Keratinocyte (primary cell): ENCODE measurements at regions not wholly inside any gene's neighbourhood (a gene's known extent, or its start where the extent isn't known, plus 50 kb on each side); places are given as distances from the start of the nearest gene placed in this dataset.

Experiments
- DNase-seq: peaks from one replicate; pipeline ENCODE4 v3.0.0-alpha.2; 2011; ENCODE audit warnings: low read depth, missing footprints, low spot score
- FAIRE-seq: peaks from 2 replicates; lab custom pipeline; 2011; peaks lifted over from hg19 to GRCh38; lab: Jason Lieb, UNC
- H2AFZ ChIP-seq: 2 replicates; pipeline ENCODE4 v1.6.0; 2012; ENCODE audit warnings: low read length, control low read depth, inconsistent platforms; ENCODE audit not compliant: control insufficient read depth
- H3K27ac ChIP-seq: 2 replicates; pipeline ENCODE4 v1.5.1; 2011; ENCODE audit warnings: low read length; ENCODE audit not compliant: control insufficient read depth, insufficient read depth
- H3K27me3 ChIP-seq: 3 replicates; pipeline ENCODE4 v1.6.0; 2011; ENCODE audit warnings: low read length; ENCODE audit not compliant: control insufficient read depth, insufficient read depth; ENCODE audit errors: extremely low read depth
- H3K36me3 ChIP-seq, 2 experiments: 2 replicates in 1 of 2; 3 replicates in 1 of 2; pipeline ENCODE4 v1.5.1; 2011; ENCODE audit warnings: low read length in 2 of 2, mild to moderate bottlenecking in 1 of 2; ENCODE audit not compliant: control insufficient read depth in 2 of 2, insufficient read depth in 2 of 2; ENCODE audit errors: extremely low read depth in 1 of 2
- H3K4me1 ChIP-seq: 3 replicates; pipeline ENCODE4 v1.5.1; 2011; ENCODE audit warnings: low read length; ENCODE audit not compliant: control insufficient read depth, insufficient read depth; ENCODE audit errors: extremely low read depth
- H3K4me2 ChIP-seq: 3 replicates; pipeline ENCODE4 v1.6.0; 2011; ENCODE audit warnings: low read depth, low read length; ENCODE audit not compliant: control insufficient read depth, insufficient read depth; ENCODE audit errors: extremely low read depth
- H3K4me3 ChIP-seq, 3 experiments: fragments of 200-600 bp in 1 of 3; sonication (generic) in 1 of 3; 2 replicates in 2 of 3; 3 replicates in 1 of 3; pipeline ENCODE4 v1.5.1; 2011 to 2016; ENCODE audit warnings: low read length in 3 of 3, mild to moderate bottlenecking in 3 of 3, control low read depth in 2 of 3, inconsistent platforms in 1 of 3, low read depth in 1 of 3, mixed read lengths in 1 of 3, mixed run types in 1 of 3, moderate library complexity in 1 of 3; ENCODE audit not compliant: control insufficient read depth in 2 of 3, insufficient read depth in 2 of 3; ENCODE audit errors: extremely low read depth in 1 of 3
- H3K79me2 ChIP-seq: 2 replicates; pipeline ENCODE4 v1.6.0; 2012; ENCODE audit warnings: low read length; ENCODE audit not compliant: control insufficient read depth, insufficient read depth
- H3K9ac ChIP-seq: 3 replicates; pipeline ENCODE4 v1.6.0; 2011; ENCODE audit warnings: low read length; ENCODE audit not compliant: control insufficient read depth, insufficient read depth; ENCODE audit errors: extremely low read depth
- H3K9me1 ChIP-seq: 3 replicates; pipeline ENCODE4 v1.6.0; 2011; ENCODE audit warnings: low read length; ENCODE audit not compliant: control insufficient read depth, insufficient read depth; ENCODE audit errors: extremely low read depth
- H3K9me3 ChIP-seq: 2 replicates; pipeline ENCODE4 v1.5.1; 2012; ENCODE audit warnings: low read depth, low read length; ENCODE audit not compliant: control insufficient read depth
- H4K20me1 ChIP-seq: 3 replicates; pipeline ENCODE4 v1.6.0; 2011; ENCODE audit warnings: low read length; ENCODE audit not compliant: control insufficient read depth, insufficient read depth; ENCODE audit errors: extremely low read depth
- CTCF ChIP-seq, 3 experiments: IDR thresholded peaks in 1 of 3; conservative IDR thresholded peaks in 1 of 3; optimal IDR thresholded peaks in 1 of 3; 2 replicates in 2 of 3; 3 replicates in 1 of 3; pipeline versions ENCODE3 to v1.5.1; 2011; ENCODE audit warnings: low read length in 3 of 3, mild to moderate bottlenecking in 3 of 3, moderate library complexity in 2 of 3, control low read depth in 1 of 3, inconsistent platforms in 1 of 3; ENCODE audit not compliant: insufficient read depth in 2 of 3; ENCODE audit errors: extremely low read depth in 1 of 3
- EZH2 ChIP-seq: IDR thresholded peaks from one replicate; pipeline ENCODE4 v1.6.1; 2012; ENCODE audit warnings: inconsistent platforms, mild to moderate bottlenecking, low read length, moderate library complexity
- dilution Hi-C: fragments of 300-500 bp; cut with MboI; formaldehyde crosslinking; loops from one replicate; pipeline ENCODE4 v1.7.0; 2020; ENCODE audit warnings: low sequenced_read_pairs; ENCODE audit not compliant: extremely low pct_ligation_motif_present

GRCh38 chr6:113744861-113745260 is 112.3 kb upstream of the MARCKS start:
- DNase-seq (no peak), FAIRE-seq (no peak)

DNA sequence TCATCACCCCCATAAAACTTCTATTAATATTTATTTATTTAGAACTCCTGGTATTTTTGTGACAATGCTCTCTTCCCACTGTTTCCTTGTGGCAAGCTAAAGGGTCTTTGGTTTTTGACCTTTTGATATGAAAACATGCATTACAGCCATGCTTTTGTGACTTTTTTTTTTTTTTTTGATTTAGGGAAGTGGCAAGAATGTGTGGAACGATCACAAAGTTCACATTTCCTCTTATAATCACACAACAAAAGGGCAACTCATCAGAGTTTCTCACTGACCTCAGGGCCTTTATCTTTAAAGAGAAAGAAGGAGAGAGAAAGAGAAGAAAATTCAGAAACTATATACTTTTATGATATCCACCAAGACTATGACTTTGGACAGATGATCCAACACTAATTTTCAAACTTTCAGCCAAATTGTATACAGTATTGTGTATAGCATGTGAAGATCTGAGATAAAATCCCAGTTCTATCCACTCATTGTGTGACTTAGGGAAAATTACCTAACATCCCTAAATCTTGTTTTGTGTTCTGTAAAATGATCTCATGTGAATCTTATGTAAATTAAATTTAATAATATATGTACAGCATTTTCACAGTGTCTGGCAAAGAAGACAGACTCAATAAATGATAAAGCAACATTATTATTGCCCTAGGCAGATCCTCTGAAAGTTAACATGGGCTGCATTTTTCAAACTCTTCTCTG is 106.8 kb upstream of the MARCKS start:
- H3K36me3 ChIP-seq: no peaks in the 10 kb centered on the region
- H3K9me1 ChIP-seq: no peaks in the 10 kb centered on the region
- no peak overlapping the region for H2AFZ ChIP-seq
- H3K4me1 ChIP-seq: no peaks in the 10 kb centered on the region
- no peak overlapping the region for H3K27ac ChIP-seq
- H3K4me2 ChIP-seq: no peak overlapping the region
- no peak for TF ChIP-seq EZH2
- TF ChIP-seq CTCF (optimal IDR thresholded peaks at IDR 0.05 in 1 of 3, IDR thresholded peaks at IDR 0.05 in 1 of 3, conservative IDR thresholded peaks at IDR 0.05 in 1 of 3; ENCODE audit: extremely low read depth in 1 of 3, insufficient read depth in 2 of 3, low read length in 3 of 3): no peak
- no peaks in the 10 kb centered on the region for H3K27me3 ChIP-seq
- no peak overlapping the region for H3K4me3 ChIP-seq
- dilution Hi-C loops: no loop called here
- no peak overlapping the region for H3K9ac ChIP-seq
- FAIRE-seq (no peak), DNase-seq (no peak)
- no peaks in the 10 kb centered on the region for H3K79me2 ChIP-seq
- no peaks in the 10 kb centered on the region for H4K20me1 ChIP-seq
- H3K9me3 ChIP-seq: no peaks in the 10 kb centered on the region

More at GRCh38 chr6:113744861-113745260, 112.3 kb upstream of the MARCKS start:
- Histone ChIP-seq H3K4me3 (no peak overlapping the region), H3K9ac (no peak overlapping the region), H3K9me3 (no peaks in the 10 kb centered on the region), H3K9me1 (no peaks in the 10 kb centered on the region), H4K20me1 (no peaks in the 10 kb centered on the region), H3K4me1 (no peaks in the 10 kb centered on the region), H3K27ac (no peak overlapping the region), H3K36me3 (no peaks in the 10 kb centered on the region), H3K79me2 (no peaks in the 10 kb centered on the region), H2AFZ (no peak overlapping the region), H3K27me3 (no peaks in the 10 kb centered on the region), H3K4me2 (no peak overlapping the region)
- dilution Hi-C loops: no loop called here
- TF ChIP-seq CTCF (optimal IDR thresholded peaks at IDR 0.05 in 1 of 3, IDR thresholded peaks at IDR 0.05 in 1 of 3, conservative IDR thresholded peaks at IDR 0.05 in 1 of 3; ENCODE audit: extremely low read depth in 1 of 3, insufficient read depth in 2 of 3, low read length in 3 of 3): no peak
- TF ChIP-seq EZH2: no peak
